NOMO-1 treated with DMSO at 0.1 percent for 48 hours (cell line): ENCODE measurements at regions not wholly inside any gene's neighbourhood (a gene's known extent, or its start where the extent isn't known, plus 50 kb on each side); places are given as distances from the start of the nearest gene placed in this dataset.
A peak's percentile ranks its signal among the peaks of the same experiment; 100 is the strongest.

ENCODE experiments used
- DNase-seq: peaks from one replicate; lab custom pipeline; 2025; ENCODE audit not compliant: unreplicated experiment; lab: John Stamatoyannopoulos, UW

DNA sequence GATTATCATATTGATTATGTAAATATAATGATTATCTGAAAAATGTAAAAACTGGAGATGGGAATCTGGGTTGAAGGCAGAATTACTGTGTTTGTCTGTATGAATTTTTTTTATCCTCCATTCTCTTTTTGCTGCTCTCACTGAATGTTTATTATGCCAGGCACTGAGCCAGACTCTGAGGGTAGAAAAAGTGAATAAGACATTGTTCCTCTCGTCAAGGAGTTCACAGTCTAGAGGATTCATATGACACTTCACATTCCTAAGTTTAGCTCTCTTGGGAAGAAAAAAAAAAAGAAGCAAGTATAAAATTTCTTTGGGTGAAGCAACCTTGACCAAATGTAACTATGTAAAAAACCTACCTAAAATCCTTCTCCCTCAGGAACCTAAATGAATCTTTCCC lies 120.9 kb upstream of the LMO3 start:
- DNase-seq, result no peak

DNA sequence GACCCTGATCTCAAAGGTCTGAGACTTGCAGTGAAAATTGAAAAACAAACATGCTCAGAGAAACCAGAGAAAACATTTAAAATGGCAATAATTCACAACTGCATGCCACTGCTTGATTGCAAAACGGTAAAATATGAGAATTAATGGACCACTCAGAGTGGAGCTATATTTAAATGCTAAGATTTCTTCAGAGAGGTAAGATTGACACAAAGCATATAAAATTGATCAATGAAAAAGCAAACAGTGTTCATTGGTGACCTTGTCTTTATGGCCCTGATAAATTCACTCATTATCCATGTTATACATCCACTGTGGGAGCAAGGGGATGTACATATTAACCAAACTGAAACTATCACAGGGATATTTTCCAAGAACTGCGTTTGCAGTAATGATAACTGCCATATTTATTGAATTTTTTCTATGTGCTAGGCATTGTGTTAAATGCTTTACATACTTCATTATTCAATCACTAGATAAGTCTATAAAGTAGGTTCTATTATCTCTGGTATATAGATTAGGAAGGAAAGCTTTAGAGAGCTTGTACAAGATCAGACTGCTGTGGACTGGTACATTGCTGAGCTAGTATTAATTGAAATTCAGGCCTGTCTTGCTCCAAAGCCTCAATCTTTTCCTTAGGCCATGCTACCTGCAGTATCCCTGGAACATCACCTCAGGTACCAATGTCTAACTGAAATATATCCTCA lies 113.9 kb upstream of the LMO3 start:
- no peak for DNase-seq

DNA sequence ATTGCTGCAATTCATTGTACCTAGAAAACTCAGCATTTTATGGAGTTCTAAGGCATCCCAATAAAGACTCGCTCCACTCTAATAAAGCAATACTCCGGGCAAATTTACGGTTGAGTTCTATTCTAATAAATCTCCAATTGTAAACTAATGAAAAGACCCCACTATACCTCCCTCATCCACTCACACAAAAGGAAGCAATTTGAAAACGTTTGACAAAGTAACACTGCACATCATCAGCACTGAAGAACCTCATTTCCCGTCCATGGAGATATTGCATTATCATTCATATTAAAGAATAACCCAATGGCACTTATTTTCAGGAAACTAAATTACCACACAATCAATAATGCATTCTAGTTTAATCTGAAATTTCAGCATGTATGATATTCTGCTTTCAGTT lies 111.0 kb upstream of the LMO3 start:
- no peak for DNase-seq

DNA sequence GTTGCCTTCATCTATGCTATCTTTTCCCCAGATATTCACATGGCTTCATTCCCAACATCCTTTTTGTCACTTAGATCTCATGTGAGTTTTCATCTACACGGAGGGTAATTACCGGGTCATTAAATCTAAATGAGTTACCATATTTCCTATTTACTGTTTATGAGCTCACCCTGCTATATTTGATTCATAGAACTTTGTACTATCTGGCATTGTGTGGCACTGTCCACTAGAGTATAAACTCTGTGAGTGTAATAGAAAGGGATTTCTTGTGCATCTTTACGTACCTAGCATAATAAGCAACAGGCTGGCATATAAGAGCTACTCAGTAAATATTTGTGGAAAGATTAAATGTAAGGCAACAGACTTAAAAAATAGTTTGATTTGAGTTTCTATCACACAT lies 86.1 kb upstream of the LMO3 start:
- no peak for DNase-seq

DNA sequence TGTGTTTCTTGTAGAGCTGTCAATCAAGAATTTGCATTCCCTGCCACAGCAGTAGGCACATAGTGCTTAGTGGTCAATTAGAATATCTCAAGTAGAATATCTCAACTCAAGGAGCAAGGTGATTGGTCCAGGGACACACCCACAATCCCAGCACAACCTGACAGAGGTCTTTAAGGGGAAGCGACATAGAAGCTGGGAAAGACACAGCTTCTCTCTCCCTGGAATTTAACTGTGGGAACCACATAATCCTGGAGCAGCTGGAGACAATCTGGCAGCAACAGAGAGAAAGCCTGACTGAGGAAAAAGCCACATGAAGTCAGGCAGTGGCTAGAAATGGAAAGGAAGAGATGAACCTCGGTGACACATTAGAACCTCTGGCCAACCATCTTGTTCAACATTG lies 85.7 kb upstream of the LMO3 start:
- no peak for DNase-seq

DNA sequence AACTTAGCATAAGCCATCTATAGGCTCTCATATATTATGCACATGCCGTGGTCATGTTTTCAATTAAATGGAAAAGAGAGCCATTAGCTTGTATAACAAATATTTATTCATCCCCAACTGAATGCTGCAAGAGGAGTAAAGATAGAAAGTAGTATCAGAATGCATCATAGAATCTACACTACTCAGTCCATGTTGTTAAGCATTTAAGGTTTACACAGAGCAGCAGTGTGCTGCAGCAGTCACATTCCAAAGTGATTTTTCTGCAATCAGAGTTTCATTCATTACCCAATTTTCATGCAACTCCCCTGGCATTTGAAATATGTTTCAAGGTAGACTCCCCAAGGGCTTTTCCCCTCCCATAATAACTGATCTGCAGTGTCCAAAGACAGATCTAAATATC lies 82.2 kb upstream of the LMO3 start:
- DNase-seq, result no peak

DNA sequence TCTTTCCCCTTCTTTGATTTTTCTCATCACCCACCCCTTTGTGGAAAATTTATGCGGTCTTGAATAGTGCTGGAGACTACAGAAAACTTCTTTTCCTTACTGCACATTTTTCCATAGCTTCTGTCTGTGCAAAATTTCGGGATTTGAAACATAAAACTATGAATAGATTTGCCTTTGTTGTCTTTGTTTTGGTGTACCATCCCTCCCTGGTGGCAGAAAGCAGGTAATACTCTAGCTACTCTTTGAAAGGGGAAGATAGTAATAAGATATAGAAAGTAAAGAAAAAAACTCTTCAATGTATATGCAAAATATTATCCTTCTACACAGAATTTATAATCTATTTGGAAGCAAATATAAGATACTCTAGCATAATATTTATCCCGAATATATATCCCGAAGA lies 79.1 kb upstream of the LMO3 start:
- DNase-seq, result no peak

DNA sequence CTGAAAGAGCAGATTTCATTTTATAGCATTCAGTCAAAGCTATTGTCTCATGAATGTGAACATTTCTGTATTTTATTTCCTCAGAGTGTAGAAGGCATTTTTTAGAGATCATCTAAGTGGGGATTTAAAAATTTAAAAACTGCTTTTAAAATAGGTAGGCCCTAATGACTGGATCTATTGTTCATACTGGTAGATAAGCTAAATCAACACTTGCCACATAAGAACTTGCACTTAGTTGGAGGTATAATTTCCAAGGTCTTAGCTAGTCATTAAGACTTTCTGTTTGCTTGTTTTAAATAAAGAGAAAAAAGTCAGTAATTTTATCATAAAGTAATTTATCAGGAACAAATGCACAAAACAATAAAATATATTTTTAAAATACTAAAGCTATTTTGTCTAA lies 75.2 kb upstream of the LMO3 start:
- DNase-seq, result no peak

DNA sequence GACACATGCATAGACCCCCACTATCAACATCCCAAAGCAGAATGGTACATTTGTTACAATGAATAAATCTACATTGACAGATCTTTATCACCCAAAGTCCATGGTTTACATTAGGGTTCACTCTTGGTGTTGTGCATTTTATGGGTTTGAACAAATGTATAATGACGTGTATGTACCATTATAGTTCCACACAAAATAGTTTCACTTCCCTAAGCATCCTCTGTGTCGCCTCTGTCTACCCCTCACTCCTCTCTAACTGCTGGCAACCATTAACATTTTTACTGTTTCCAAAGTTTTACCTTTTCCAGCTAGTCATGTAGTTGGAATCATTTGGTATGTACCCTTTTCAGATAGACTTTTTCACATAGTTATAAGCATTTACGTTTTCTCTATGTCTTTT lies 69.5 kb upstream of the LMO3 start:
- DNase-seq, result peak; percentile 7

DNA sequence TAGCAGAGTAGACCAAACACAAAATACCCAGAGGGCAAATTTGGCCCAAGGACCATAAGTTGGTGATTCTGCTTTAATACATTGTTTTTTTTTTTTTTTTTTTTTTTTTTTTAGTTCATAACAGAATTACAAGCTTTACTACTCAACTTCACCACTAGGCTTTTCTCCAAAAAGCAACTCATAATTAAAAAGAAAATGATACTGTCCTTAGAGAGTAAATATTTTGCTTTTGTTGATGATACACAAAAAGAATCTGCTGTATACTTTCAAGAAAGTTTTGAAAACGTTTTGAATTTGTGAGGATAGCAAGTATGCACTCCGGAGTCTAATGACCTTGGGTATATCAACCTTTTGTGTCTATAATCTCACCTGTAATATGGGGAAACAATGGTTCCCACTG lies 68.9 kb upstream of the LMO3 start:
- no peak for DNase-seq

DNA sequence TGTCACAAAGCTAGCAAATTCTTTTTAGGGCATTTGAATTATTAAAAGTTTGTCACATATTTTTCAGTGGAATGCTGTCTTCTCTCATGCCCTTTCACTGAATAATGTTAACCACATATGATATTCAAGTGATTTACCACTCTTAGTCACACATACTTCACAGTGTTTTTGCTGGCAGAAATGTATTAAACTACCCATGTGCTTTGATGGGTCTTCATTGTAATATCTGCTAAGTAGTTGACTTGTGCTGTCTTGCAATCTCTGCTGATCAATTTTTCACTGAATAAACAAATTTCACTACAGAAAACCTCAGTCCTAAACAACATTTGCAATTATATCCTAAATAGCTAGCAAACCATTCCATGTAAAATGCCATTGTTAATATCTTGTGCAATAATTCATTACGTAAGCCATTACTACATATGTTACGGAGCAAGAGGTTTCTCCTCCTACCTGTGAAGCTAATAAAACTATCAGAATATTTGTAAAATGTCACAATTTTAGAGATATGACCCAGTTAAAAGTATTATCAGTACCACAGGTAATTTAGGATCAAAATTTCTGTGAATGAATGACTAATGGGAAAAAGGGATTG lies 64.6 kb upstream of the LMO3 start:
- no peak for DNase-seq

DNA sequence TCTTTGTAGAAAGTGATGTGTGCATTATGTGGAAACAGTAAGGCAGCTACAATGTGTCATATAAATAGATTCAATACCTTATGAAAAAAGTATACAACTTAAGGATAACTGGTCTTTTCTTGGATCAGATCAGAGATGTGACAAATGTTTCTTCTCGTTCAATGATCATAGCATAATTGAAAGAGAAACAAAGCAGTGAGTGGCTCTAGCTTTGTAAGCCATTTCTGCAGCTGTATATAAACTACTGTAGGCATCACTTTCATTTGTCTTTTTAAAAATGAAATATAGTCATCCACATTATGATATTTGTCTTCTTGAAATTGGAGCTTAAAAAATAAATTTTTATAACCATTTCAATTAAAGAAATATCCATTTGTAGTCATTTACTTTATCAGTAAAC lies 63.8 kb upstream of the LMO3 start:
- no peak for DNase-seq

DNA sequence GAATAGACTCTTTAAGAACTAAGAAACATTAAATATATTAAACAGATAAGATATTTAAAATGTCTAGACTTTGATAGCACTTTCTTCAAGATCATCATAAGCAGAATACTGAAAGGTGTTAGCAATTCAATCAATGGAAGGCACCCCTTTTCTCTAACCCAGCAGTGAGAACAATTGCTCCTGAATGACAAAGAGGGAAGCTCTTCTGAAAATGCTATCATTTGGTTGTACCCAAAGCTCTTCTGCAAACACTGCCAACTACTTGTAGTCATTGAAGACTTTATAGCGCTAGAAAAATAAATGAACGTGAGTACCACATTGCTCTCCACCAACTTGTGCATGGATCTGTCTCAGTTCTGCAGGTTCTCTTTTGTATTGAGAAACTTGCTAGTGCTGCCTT lies 62.2 kb upstream of the LMO3 start:
- DNase-seq, result no peak

DNA sequence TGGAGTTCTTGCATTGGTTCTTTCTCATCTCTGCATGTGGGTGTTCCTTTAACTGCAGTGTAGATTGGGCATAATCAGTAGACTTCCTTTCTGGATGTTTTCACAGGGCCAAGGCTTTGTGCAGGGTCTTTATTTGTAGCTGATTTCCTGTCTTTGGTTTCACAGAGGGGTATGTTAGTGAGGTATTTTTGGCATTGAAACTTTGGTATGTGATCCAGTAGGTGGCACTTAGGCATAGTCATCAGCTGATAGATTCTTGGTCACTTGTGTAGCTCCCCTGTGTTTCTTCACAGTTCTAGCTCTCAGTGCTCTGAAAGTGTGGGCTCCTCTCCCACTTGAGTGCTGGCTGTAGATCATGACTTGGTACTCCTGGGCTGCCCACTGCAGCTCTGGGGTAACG lies 52.7 kb upstream of the LMO3 start:
- no peak for DNase-seq
